ENCODE measurements at regions not wholly inside any gene's neighbourhood (a gene's known extent, or its start where the extent isn't known, plus 50 kb on each side); places are given as distances from the start of the nearest gene placed in this dataset.

GRCh38 chr4:56748271-56748670 lies 67.2 kb upstream of the HOPX start:
- no peak for TF ChIP-seq CTCF (IDR thresholded peaks at IDR 0.05)
- TF ChIP-seq POLR2A (IDR thresholded peaks at IDR 0.05): no peak

All from esophagus squamous epithelium (tissue), 4 donors.